GM12892 (cell line): ENCODE measurements at regions not wholly inside any gene's neighbourhood (a gene's known extent, or its start where the extent isn't known, plus 50 kb on each side); places are given as distances from the start of the nearest gene placed in this dataset.

ENCODE experiments used
- POLR2A ChIP-seq: IDR thresholded peaks from 2 replicates; pipeline ENCODE4 v1.6.1; 2011; ENCODE audit warnings: low read depth, low read length, control low read depth
- POLR2AphosphoS5 ChIP-seq: IDR thresholded peaks from 2 replicates; pipeline ENCODE4 v1.6.1; 2011; ENCODE audit warnings: low read depth, low read length, control low read depth

GRCh38 chr4:13238936-13239335, 245.2 kb downstream of the RAB28 start:
- TF ChIP-seq POLR2A, result no peak
- no peak for TF ChIP-seq POLR2AphosphoS5
